Myocyte (in vitro differentiated cells): ENCODE measurements at regions not wholly inside any gene's neighbourhood (a gene's known extent, or its start where the extent isn't known, plus 50 kb on each side); places are given as distances from the start of the nearest gene placed in this dataset.
"Not testable (repeated sequence)": the region's sequence is repeated elsewhere in the genome, so short reads cannot be mapped to it uniquely, and the experiment has no call there.

Experiments
- DNase-seq: peaks from one replicate; pipeline ENCODE4 v3.0.0-alpha.2; 2012; ENCODE audit warnings: low read depth

DNA sequence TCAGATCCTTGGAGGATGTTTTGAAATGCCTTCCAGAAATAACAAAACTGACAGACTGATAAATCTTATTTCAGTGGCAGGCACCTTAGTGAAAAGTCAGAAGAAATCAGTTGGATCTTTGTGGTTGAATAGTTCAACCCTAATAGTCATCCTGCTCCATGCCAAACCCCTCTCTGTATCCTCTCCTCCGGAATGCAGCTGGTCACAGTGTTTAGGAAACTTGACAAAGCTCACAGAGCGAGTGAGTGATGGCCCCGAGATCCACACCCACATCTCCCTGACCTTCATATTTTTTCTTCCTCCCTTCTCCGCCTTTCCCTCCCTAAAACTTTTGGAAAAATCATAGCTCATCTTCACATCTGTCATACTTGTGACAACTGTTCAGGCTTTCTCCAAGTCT is 464.8 kb upstream of the CDH4 start:
- no peak for DNase-seq

- DNase-seq, result no peak
Observed at GRCh38 chr20:60788070-60788469, 464.0 kb upstream of the CDH4 start.

- no peak for DNase-seq
Observed at GRCh38 chr20:60789399-60789798, 462.7 kb upstream of the CDH4 start.

DNA sequence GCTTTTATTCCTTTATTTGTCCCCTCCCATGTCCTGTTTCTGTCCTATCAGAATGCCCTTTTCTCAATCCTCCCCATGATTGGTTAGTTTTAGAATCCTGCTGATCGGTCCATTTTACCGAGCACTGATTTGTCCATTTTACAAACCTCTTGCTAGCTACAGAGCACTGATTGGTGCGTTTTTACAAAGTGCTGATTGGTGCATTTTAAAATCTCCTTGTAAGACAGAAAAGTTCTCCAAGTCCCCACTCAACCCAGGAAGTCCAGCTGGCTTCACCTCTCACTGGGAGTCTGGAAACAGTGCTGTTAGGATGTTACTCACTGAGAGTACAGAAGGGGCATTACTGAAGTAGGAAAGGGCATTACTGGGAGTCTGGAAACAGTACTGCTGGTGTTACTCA is 461.7 kb upstream of the CDH4 start:
- not testable (repeated sequence) for DNase-seq

GRCh38 chr20:60791823-60792222 is 460.2 kb upstream of the CDH4 start:
- no peak for DNase-seq

DNA sequence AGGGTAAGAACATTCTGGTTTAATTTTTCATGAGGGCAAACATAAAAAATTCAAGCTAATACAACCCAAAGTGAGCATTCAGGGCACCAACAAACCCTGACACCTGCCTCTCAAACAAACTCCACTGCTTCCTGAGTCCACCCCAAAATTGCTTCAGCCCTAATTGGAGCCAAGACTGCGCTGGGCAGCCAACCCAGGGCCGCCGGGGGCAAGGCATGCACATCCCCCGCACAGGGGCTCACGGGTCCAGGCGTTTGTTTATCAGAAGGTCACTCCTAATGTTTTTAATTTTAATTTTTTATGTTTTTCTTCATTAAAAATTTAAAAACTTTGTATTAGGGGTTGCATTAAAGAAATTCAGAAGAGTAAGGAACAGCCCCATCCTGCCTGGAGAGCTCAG is 459.1 kb upstream of the CDH4 start:
- no peak for DNase-seq

DNA sequence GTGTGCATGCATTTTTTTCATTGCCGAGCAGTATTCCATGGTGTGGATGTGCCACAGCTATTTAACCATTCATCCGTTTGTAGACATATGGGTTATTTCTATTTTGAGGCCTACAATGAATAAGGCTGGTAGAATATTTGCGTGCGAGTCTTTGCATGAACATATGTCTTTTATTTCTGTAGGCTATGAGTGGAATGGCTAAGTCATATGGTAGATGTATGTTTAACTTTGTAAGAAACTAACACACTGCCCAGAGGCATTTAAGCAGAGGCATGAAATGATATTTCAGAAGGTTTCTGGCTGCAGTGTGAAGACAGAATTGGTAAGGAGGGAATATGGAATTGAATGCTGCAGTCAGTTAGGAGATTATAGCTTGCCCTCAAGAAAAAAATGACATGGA is 457.4 kb upstream of the CDH4 start:
- no peak for DNase-seq

DNA sequence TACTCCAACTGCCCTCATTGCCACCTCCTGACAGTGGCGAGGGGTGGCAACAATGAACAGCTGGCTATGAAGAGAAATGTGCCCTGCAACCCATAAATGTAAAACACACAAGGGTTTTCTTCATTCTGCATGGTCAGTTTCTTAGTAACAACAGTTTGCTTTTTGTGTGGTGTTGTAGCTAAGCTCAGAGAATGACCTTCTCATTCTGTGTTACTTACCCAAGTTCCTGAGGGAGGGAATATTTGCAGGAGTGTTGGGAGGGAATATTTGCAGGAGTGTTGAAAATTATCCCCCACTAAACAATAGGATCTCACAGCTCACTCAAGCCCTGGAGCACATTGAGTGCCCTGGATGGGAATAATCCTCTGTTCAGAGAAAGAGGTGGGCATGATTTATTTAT is 456.4 kb upstream of the CDH4 start:
- DNase-seq, result no peak

- no peak for DNase-seq
Observed at GRCh38 chr20:60800185-60800584, 451.9 kb upstream of the CDH4 start.

- DNase-seq, result no peak
Observed at GRCh38 chr20:60802676-60803075, 449.4 kb upstream of the CDH4 start.

GRCh38 chr20:60803335-60804055 is 448.6 kb upstream of the CDH4 start:
- no peak for DNase-seq

DNA sequence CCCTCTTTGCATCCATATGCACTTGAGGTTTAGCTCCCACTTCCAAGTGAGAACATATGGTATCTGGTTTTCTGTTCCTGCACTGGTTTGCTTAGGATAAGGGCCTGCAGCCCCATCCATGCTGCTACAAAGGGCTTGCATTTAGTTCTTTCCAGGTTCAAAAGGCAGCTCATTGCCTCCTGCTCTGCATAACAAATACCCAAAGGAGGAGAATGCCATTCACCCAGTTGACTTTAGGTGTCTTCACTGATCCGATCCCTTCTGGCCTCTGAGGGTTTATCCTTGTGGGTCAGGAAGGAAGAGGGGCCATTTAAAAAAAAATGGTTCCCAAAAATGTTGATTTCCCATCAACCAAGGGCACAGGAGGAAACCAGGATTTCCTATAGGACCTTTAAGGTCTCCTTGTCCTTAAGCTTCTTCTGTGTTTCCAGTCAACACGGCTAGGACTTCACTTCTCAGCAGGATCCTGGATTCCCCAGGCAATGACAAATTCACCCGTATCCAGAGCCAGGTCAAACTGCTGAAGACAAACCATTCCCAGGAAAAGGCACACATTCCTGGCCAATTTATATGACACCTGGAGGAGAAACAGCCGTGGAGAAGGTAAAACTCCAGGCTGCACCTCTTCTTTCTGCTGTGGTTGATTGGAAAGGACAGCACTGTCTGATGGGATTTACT is 447.7 kb upstream of the CDH4 start:
- DNase-seq, result no peak

DNA sequence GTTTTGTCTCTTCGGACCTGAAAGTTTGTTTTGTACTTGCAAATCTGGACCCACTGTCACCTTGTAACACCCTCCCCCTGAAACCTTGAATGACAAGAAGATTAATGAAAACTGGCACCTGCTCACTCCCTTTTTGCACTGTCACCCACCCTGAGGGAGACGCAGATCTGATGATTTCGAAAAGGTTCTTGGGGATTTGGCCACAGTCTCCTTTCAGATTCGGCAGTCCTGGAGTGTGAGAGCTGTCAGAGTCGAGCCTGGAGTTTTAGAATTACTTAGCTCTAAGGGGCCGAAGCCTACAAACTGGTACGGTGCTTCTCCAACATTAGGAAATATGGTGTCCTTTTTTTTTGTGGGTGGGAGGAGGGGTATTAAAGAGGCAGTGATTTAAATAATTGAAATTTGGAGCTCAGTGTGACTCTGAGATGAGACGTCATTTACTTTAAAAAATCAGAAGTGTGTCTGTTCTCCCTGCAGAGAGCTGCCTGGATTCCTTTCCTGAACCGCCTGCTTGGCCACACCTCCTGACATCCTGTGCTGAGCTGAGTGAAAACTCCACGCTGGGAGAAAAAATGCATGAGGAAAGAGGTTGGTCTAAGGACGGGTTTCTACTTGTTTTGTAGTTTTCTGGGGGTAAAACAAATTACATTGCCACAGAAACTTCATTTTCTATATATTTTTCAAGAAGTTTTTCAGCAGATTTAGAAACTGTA is 447.0 kb upstream of the CDH4 start:
- DNase-seq, result no peak

- DNase-seq, result no peak
Observed at GRCh38 chr20:60806354-60806753, 445.7 kb upstream of the CDH4 start.

GRCh38 chr20:60806824-60807223 is 445.2 kb upstream of the CDH4 start:
- no peak for DNase-seq

DNA sequence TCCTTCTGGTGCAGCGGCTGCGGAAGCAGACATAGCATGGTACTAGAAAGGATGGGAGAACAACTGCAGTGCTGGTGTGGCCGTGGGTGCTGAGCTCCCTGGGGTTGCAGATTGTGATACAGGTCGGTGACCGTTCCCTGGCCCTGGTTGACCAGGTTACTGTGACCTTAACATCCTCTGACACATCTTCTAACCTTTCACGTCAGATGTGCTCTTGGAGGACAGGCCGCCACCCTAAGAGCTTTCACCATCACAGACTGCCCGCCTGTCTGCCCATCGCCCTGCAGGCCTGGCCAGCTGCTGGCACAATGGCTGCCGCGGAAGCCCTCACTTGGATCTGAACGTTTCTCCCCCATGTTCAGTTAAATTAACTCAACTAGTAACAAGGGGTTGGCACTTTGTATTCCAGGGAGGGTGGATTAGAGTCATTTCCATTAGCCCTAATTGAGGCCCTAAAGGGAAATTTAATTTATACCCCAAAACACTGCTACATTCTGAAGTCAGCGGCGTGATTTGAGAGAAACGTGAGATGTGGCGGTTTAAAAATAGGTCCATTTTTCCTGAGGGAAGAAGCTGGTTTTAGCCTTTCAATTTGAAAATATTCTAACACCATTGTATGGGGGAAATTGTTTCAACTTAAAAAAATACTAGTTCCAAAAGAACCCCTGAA is 443.9 kb upstream of the CDH4 start:
- DNase-seq, result no peak

DNA sequence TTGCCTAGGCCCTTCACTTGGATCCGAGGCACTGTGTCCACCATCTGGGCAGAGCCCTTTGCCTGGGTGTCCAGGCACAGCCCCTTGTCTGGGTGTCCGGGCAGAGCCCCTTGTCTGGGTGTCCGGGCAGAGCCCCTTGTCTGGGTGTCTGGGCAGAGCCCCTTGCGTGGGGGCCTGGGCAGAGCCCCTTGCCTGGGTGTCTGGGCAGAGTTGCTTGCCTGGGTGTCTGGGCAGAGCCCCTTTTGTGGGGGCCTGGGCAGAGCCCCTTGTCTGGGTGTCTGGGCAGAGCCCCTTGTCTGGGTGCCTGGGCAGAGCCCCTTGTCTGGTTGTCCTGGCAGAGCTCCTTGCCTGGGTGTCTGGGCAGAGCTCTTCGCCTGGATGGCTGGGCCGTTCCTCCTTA is 443.4 kb upstream of the CDH4 start:
- DNase-seq, result no peak

DNA sequence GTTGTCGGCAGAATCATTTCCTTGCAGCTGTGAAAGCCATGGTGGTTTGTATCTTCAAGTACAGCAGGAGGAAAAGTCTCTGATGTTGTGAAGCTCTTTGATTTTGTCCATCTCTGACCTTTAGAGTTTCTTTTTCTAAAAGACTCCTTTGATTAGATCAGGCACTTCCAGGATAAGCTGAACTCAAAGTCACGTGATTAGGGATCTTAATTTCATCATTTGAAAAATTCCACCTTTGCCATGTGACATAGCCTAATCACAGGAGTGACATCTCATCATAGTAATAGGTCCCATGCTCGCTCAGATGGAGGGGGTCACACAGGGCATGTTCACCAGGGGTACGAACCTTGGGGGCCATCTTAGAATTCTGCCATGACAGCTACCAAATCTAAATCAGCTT is 441.5 kb upstream of the CDH4 start:
- DNase-seq, result no peak

- no peak for DNase-seq
Observed at GRCh38 chr20:60812561-60812960, 439.5 kb upstream of the CDH4 start.

DNA sequence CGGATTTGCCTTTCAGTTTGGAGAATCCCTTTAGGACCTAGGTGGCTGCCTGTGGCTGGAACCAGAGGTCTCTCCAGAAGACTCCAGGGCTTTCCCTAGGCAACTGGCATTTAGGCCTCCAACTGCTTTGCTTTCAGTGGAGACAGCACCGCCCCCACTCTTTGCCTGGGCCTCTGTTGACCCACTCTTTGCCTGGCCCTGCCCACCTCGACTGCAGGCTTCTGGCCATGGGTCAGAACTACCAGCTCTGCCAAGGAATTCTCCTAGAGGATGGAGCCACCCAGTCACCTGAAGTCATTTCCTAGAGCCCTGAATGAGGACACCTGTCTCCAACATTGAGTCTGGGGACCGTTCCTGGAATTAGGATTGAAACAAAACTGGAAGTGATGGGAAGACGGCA is 439.0 kb upstream of the CDH4 start:
- DNase-seq, result no peak

DNA sequence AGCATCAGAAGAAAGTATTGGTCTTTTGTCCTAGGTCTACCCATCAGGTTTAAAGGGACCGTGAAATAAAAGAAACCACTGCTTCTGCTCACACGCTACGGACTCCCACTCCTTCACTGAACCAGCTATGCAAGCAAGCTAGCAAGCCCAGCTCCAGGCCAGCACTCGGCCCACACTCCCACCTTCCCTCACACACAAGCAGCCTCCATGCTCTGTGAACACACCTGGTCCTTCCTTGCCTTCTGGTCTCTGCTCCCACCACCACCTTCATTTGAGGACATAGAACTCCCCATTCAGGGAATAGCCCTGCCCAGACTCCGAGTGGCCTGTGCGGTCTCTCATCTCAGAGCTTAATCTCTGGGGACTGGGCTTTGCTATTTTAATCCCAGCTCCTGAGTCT is 436.4 kb upstream of the CDH4 start:
- no peak for DNase-seq

DNA sequence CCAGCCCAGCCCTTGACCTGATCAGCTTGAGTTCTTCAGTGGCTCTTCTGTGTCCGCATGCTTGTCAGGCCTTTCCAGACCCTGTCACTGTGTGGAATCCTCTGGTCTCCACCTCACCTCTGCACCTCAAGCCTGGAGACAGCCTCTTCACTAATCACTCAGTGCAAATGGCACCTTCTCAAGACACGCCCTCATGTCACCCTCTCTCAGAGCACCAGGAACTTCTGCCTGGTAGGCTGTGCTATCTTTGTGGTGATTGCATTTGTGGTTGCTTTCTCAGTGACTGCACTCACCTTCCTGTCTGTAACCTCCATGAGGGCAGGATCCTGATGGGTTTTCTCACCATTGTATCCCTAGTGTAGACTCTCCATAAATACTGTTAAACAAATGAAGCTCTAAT is 435.2 kb upstream of the CDH4 start:
- no peak for DNase-seq
